ENCODE measurements at regions not wholly inside any gene's neighbourhood (a gene's known extent, or its start where the extent isn't known, plus 50 kb on each side); places are given as distances from the start of the nearest gene placed in this dataset.

DNA sequence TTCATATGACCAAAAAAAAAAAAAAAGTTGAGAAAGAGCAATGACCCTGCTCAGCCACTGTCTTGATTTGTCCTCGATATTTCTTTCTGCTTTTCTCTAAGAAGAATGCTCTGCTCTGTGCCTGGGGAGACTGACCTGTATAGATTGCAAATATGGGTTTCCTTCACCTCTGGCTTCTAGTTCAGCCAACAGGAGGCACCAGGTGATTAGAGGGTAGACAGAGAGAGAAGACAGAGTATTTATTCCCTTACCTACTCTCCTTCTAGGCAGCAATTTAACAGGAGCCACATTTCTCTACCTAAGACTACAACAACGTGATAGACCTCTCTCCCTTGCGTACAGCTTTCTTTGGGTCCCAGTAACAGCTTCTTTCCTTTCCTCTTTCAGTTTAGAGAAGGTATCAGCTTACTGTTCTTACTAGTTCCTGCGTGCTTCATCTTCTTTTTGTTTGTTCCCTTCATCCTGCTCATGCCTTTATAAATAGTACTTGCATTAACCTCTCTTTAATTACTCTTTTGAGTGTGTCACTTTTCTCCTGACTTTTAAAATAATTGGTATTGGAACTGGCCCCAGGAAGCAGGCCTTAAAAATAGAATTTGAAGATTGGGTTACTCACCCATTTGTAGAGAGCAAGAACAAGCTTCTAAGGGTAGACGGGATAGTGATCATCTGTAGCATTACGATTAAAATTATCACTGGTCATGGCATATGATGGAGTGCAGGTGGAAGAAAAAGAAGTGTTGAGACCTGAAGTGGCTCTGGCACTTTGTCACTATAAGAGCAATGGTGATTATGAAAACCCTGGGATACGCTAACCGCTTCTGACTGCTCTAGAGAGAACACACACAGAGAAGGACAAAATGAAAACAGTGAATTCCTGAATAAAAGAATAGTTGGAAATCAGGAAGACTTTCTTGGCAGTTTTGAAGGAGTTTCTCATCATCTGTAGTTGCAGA is 161.2 kb upstream of the FSTL4 start:
- Histone ChIP-seq H3F3A (ENCODE audit: control insufficient read depth, insufficient read depth) (no peaks in the 10 kb centered on the region), H3K9me2 (replicated peaks; ENCODE audit: control insufficient read depth, low read length) (no peaks in the 10 kb centered on the region), H3K27ac (ENCODE audit: low read depth, low read length) (no peak overlapping the region), H3K4me1 (ENCODE audit: control insufficient read depth, low read length) (no peaks in the 10 kb centered on the region), H3K4me3 (ENCODE audit: low read length) (no peak overlapping the region), H4K20me1 (ENCODE audit: control insufficient read depth, insufficient read depth, low read depth, low read length) (no peaks in the 10 kb centered on the region), H3K9me3 (ENCODE audit: control insufficient read depth, insufficient read depth, low read length) (no peaks in the 10 kb centered on the region; the same call in 1 of the 2 replicates), H3K79me2 (ENCODE audit: control insufficient read depth, low read length) (no peaks in the 10 kb centered on the region), H3K4me2 (ENCODE audit: low read length) (no peak overlapping the region), H3K36me3 (ENCODE audit: control insufficient read depth, low read length) (no peaks in the 10 kb centered on the region), H3K27me3 (ENCODE audit: control insufficient read depth, low read length) (no peaks in the 10 kb centered on the region)
- TF ChIP-seq EZH2phosphoT487 (IDR thresholded peaks at IDR 0.05; ENCODE audit: borderline replicate concordance, low read length) (no peak), CTCF (IDR thresholded peaks at IDR 0.05; ENCODE audit: low read depth, low read length, poor library complexity, severe bottlenecking) (no peak)

DNA sequence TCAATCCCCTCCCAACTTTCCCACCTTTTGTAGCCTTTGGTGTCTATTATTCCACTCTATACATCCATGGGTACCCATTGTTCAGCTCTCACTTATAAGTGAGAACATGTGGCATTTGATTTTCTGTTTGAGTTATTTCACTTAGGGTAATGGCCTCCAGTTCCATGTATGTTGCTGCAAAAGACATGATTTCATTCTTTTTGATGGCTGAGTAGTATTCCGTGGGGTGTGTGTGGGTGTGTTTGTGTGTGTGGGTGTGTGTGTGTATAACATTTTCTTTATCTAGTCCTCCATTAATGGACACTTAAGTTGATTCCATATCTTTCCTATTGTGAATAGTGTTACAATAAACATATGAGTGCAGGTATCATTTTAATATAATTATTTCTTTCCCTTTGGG is 157.5 kb upstream of the FSTL4 start:
- Histone ChIP-seq H3K4me1 (ENCODE audit: control insufficient read depth, low read length) (no peaks in the 10 kb centered on the region), H3K36me3 (ENCODE audit: control insufficient read depth, low read length) (no peaks in the 10 kb centered on the region), H3K4me3 (ENCODE audit: low read length) (no peak overlapping the region), H3K27ac (ENCODE audit: low read depth, low read length) (no peak overlapping the region), H3K9me2 (replicated peaks; ENCODE audit: control insufficient read depth, low read length) (no peaks in the 10 kb centered on the region), H4K20me1 (ENCODE audit: control insufficient read depth, insufficient read depth, low read depth, low read length) (no peaks in the 10 kb centered on the region), H3K27me3 (ENCODE audit: control insufficient read depth, low read length) (peaks cover 6% of the 10 kb centered on the region; the same call in 1 of the 2 replicates), H3K4me2 (ENCODE audit: low read length) (no peak overlapping the region), H3K79me2 (ENCODE audit: control insufficient read depth, low read length) (no peaks in the 10 kb centered on the region), H3F3A (ENCODE audit: control insufficient read depth, insufficient read depth) (no peaks in the 10 kb centered on the region), H3K9me3 (ENCODE audit: control insufficient read depth, insufficient read depth, low read length) (no peaks in the 10 kb centered on the region; the same call in 1 of the 2 replicates)
- TF ChIP-seq EZH2phosphoT487 (IDR thresholded peaks at IDR 0.05; ENCODE audit: borderline replicate concordance, low read length) (no peak), CTCF (IDR thresholded peaks at IDR 0.05; ENCODE audit: low read depth, low read length, poor library complexity, severe bottlenecking) (no peak)

DNA sequence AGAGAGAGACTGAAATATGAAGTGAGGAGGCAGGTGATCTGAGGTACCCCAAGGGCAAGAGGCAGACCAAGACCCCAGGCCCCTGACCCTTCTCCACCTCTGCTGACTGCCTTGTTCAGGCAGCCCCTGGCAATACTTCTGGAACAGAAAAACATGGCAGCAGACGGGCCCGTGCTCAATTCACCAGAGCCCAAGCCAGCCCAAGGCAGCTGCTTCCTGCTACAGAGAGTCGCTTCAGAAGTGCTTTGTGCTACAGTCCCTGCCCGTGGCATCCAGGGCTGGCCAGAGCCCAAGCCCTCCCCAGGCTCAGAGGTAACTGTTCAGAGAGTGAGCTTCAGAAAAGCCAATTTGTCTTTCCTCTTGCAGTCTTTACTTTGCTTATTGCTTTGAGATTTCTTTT is 151.4 kb upstream of the FSTL4 start:
- no peak overlapping the region for H3K27ac ChIP-seq (ENCODE audit: low read depth, low read length)
- no peaks in the 10 kb centered on the region for H3K9me3 ChIP-seq (ENCODE audit: control insufficient read depth, insufficient read depth, low read length)
- no peaks in the 10 kb centered on the region for H4K20me1 ChIP-seq (ENCODE audit: control insufficient read depth, insufficient read depth, low read depth, low read length)
- peaks cover 6% of the 10 kb centered on the region; the same call in 1 of the 2 replicates for H3K27me3 ChIP-seq (ENCODE audit: control insufficient read depth, low read length)
- no peak overlapping the region for H3K4me2 ChIP-seq (ENCODE audit: low read length)
- no peaks in the 10 kb centered on the region for H3K79me2 ChIP-seq (ENCODE audit: control insufficient read depth, low read length)
- no peak for TF ChIP-seq EZH2phosphoT487 (IDR thresholded peaks at IDR 0.05; ENCODE audit: borderline replicate concordance, low read length)
- no peak for TF ChIP-seq CTCF (IDR thresholded peaks at IDR 0.05; ENCODE audit: low read depth, low read length, poor library complexity, severe bottlenecking)
- no peaks in the 10 kb centered on the region for H3K9me2 ChIP-seq (replicated peaks; ENCODE audit: control insufficient read depth, low read length)
- no peaks in the 10 kb centered on the region for H3K36me3 ChIP-seq (ENCODE audit: control insufficient read depth, low read length)
- no peak overlapping the region for H3K4me3 ChIP-seq (ENCODE audit: low read length)
- no peaks in the 10 kb centered on the region for H3F3A ChIP-seq (ENCODE audit: control insufficient read depth, insufficient read depth)
- H3K4me1 ChIP-seq (ENCODE audit: control insufficient read depth, low read length) = no peaks in the 10 kb centered on the region
